HL-60 (cell line): ENCODE measurements at regions not wholly inside any gene's neighbourhood (a gene's known extent, or its start where the extent isn't known, plus 50 kb on each side); places are given as distances from the start of the nearest gene placed in this dataset.

Experiments
- CTCF ChIP-seq: IDR thresholded peaks from one replicate; pipeline ENCODE4 v1.5.1; 2011; ENCODE audit warnings: low read length, control low read depth, inconsistent platforms; ENCODE audit not compliant: insufficient read depth
- GABPA ChIP-seq: IDR thresholded peaks from 2 replicates; pipeline ENCODE4 v1.6.1; 2012; ENCODE audit warnings: low read depth
- POLR2AphosphoS5 ChIP-seq: IDR thresholded peaks from 2 replicates; pipeline ENCODE4 v1.6.1; 2012; ENCODE audit warnings: low read depth

GRCh38 chr1:191752342-191752741 lies 405.9 kb upstream of the RGS18 start:
- TF ChIP-seq CTCF: no peak
- TF ChIP-seq POLR2AphosphoS5: no peak
- TF ChIP-seq GABPA: no peak
